HG03442 (cell line): ENCODE measurements at regions not wholly inside any gene's neighbourhood (a gene's known extent, or its start where the extent isn't known, plus 50 kb on each side); places are given as distances from the start of the nearest gene placed in this dataset.

ENCODE experiments used
- ATAC-seq: cut with Tn5 transposase; IDR thresholded peaks from one replicate; pipeline ENCODE4 v1.9.1; 2021; ENCODE audit warnings: mild to moderate bottlenecking, moderate library complexity; ENCODE audit not compliant: unreplicated experiment

DNA sequence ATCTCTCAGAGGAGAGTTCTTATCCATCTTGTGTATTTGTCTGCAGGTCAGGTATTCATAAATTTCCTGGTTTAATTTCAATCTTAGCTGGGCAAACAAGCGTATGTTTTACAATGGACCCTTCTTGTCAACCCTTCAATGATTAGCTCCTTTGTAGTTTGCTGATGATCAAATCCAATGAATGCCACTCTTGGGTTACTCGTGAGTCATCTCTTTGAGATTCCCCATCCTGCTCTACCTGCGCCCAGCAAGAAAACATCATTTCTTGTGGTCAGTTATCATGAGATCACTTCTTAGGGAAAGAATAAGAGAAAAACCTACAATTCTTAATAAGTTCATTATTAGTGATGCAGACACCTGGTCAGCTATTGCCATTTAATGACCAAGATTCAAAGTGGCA lies 572.3 kb upstream of the PKN2 start:
- ATAC-seq: no peak

DNA sequence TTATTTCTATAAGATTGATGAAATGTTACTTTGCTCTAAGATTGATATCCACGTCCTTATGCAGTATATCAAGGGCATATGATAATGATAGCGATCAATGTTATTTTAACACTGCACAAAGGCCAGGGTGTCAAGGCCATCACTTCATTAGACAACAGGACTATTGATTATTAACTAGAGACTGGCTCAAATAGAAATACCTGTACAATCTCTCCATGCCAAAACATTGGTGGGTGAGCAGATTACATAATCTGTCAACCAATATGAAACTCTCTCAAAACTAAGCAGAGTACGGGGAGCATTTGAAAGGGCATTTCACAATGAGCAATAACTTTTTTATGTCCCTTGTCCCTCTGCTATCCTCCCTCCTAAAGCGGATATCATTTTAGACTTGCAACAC lies 566.5 kb upstream of the PKN2 start:
- ATAC-seq: no peak

DNA sequence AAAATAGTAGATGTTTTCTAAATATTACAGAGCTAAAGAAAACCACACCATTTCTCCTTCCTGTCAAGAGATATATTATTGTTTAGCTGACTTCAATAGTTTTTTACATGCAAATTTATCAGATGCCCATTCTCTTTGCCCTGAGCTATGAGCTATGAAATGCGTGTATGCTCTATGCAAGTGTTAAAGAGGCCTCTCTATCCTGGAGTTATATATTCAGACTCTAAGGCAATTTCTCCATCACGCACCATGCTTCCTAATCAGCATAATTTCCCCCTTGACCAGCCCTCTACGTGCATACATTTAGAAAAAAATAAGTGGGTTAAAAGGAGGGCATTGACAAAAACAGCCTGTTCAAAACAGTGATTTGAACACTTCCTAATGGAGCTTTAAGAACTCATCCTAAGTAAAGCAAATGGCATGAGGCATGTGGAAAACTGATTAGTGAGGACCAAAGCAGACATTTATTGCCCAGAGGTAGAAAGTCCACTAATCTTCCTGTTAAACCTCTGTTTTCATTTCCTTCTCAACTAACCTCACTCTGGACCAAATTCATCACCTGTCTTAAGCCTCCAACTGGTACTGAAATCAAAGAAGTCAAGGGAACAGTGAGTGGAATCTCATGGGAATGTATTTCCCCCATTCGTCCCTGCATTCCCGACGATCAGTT lies 565.8 kb upstream of the PKN2 start:
- no peak for ATAC-seq

DNA sequence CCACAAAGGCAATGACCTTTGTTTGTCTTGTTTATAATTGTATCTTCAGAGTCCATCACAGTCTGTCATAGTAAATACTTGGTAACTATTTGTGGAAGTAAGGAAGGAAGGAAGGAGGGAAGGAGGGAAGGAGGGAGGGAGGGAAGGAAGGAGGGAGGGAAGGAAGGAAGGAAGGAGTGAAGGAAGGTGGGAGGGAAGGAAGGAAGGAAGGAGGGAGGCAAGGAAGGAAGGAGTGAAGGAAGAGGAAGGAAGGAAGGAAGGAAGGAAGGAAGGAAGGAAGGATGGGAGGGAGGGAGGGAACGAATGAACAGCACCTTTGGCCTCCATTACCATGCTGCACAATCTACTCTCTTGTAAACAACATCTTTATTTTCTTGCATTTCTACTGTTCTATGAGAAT lies 559.5 kb upstream of the PKN2 start:
- ATAC-seq: no peak

DNA sequence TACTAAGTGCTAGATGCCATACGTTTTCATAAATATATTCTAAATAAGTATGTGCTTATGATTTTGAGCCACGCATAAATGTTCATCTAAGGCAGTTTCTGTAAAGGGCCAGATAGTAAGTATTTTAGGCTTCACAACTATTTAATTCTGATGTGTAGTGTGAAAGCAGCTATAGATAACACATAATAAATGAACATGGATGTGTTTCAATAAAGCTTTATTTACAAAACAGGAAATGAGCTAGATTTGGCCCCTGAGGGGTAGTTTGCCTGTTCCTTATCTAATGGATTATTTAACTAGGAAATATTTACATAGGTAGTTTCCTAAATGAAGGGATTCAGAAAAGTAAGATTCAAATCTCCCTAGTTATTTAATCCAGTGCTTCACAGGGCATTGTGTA lies 557.6 kb upstream of the PKN2 start:
- no peak for ATAC-seq

DNA sequence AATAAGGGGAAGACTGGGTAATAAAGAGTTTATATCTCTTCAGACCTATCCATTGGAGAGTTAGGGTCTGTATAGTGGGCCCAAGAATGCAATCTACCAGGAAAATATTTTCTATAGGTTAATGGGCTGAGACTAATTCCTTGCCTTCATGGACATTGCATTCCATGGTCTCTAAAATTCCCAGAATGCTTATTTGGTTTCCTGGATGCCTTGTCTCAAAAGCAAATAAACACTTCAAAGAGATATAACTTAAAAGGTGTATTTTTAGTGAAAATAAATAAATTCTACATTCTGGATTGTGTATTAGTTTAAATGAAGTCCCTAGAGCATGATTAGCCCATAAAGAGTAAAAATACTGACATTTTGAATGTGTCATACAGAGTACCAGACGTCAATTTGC lies 550.1 kb upstream of the PKN2 start:
- ATAC-seq: no peak

DNA sequence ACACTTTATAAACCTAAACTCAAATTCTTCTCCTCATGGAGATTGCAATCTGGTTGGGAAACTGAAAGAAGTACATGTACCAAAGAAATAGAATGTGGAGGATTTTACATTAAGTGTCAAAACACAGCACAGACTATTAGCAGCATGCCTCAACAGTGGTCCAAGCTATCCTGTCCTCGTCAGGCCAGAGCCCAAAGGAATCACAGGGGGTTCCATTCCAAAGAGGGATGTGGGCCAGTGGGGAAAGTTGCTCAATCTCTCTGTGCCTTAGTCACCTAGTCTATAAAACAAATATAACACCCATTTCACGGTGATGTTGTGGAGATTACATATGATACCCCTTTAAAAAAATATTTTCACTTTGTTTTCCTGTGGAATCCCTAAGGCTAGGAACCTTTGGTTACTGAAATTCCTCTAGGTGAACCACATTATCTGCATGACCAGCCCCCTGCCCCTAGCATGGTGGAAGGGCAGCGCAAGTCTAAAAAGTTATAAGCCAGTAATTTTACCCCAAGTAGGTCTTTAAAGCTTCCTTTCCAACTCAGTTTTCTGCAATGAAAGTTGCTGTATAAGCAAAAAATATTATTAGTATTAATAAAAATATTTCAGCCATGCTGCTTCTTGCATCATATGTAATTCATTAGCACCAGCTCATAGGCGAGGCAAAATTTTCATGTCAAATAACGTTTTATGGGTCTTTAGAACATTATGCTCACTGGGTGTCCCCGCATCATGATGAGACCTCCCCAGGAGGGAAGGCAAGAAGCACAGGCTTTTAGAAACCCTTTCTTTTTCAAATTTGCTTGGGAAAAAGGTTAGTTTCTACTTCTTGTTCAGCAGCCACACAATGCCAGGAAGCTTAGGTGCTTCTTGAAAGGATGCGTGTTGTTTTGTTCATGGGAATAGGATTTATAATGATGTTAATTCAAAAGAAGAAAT lies 548.8 kb upstream of the PKN2 start:
- no peak for ATAC-seq

DNA sequence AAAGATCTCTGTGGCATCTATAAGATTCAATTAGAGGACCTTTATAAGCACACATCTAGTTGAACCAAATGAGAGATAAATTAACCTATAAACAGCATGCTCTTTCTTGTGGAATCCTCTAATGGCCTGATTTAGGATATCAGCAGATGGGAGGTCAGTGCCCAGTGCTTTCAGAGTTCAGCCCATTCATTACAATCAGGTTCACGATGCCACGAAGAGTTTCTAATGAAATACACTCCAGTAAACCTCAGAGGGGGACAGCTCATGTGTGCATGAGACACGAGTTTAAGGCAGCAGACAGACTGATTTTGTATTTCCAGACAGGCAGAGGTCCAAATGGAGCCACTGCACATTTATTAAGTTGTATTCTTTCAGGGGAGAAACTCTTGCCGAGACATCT lies 544.4 kb upstream of the PKN2 start:
- ATAC-seq: no peak

DNA sequence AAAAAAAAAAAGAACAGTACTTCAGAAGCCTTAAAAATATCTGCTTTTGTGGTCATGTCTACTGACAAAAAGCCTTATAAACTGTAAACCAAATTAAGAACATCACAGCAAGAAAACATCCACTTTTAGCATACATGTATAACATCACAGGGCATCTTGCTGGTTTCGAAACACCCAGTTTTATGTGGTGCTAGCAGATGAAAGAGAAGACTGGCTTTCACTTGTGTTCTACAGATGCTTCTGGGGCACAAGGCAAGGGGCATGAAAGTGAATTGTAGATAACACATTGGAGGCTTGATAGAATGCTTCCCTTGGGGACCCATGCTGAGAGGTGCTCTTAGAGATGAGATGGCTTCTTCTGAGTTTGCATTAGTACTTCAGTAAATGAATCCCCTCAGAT lies 543.7 kb upstream of the PKN2 start:
- ATAC-seq: no peak

DNA sequence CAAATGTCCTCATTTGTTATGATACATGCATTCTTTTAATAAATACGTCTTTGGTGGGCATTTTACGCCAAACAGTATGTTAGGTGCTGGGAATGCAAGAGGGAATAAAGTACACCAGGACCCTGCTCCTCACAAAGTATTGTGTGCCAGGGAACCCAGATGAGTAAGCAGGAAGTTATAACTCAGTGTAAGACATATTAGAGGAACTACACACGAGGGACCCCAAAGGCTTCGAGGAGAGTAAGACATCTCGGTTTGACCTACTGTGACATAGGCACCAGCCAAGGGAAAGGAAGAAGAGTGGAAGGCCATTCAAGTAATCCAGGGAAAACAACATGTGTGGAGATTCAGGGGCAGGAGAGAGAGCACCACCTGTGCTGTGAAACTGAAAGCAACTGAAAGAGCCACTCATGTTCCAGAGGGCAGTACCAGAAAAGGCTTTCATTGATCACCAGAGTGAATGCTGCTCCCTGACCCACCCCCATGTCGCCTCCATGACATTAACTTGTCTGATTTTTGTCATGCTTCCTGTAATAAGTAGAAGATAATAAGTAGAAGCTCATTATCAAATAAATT lies 542.5 kb upstream of the PKN2 start:
- no peak for ATAC-seq

DNA sequence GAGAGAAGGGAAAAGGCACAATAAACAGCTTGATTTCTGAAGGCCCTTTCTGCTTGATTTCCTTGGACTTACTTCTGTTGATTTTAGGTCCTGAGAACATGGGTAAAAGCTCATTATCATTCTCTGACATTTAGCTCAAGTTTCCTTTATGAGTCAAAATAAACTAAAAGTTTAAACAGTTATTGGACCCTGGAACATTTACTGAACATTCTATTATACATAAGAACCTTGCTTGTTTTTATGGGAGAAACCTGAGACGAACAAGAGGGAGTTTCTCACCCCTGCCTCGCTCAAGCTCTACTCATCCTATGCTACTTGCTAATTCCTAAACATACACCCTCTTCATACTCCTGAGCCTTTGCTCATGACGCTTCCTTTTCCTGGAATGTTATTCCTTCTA lies 538.3 kb upstream of the PKN2 start:
- no peak for ATAC-seq

DNA sequence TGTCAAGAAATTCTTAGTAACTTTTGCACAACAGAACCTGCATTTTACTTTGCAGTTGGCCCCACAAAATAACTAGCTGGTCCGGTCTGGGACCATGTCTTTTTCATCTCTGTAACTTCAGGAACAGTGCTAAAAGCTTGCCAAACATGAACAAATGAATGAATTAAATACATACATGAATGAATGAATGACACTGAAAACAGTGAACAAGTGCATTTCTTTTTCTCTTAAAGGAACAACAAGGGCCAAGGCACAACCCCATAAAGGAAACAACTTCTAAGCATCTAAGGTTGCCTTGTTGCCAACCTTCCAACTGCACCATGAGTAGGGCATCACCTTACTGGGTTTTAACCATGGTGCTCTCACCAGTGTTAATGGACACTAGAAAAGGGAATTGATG lies 534.4 kb upstream of the PKN2 start:
- no peak for ATAC-seq

DNA sequence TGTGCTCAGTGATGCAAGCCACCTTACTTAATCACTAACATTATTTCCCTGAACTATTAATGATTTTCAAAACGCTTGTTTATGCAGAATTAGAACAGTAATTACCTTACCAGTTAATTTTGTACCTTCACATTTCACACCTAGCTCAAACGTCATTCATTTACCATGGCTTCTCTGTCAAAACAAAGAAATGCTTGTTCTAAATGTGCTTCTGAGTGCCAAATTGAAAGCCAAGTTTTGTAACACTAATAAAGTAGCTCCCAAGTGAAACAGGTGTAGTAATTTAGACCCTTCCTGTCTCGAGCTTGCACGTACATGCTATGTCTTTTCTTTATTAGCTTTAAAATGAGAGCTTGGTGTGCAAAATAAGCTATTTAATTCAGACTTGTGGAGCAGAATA lies 533.7 kb upstream of the PKN2 start:
- no peak for ATAC-seq

DNA sequence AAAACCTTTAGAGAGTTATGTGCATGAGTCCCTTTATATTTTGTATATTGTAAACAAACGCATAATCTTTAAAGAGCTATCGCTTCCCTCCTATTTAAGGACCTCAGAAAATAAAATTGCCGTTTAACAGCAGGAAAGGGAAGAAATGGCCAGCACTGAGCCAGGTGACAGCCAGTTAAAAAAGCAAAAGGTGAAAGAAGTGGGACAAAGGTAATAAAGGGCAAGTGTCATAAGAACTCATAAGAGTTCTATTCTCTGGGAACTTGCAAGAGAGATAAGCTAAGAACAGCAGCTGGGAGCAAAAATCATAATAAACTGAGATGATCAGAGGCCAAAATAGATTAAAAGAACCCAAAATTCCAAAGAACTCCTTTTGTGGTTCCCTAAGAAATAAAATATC lies 520.9 kb upstream of the PKN2 start:
- no peak for ATAC-seq

DNA sequence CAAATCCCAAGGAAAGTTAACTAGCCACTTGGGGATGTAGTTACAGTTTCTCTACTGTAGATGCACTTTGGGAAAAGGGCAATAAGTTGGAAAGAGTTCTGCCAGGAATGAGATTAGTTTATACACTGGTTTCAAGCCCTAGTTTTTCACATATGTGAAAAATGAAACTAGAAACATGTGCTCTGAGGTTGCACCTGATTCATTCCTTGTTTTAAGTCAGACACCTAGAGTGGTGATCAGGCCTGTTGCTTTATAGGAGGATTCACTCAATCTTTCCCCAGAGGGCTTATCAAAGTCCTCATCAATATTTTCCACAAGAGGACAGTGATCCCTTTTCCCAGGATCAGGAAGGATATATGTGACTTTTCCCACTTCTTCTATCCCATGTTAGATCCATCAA lies 515.9 kb upstream of the PKN2 start:
- ATAC-seq: no peak

DNA sequence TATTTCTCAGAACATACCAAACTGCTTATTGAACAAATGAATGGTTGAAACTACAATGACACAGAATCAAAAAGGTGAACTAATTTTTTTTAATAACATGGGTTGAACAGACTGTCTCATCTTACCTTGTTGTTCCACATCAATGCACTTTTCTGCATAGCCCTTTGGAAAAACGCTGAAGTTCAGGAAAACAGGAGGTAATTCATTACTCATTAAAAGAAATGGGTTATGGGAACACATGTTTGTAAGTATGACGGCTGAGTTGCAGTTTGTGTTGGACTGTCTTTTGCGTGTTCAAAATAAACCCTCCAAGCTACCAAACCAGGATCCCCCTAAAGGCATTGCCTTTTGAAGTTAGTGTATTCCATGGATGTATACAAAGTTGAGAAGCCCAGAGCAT lies 514.9 kb upstream of the PKN2 start:
- no peak for ATAC-seq

DNA sequence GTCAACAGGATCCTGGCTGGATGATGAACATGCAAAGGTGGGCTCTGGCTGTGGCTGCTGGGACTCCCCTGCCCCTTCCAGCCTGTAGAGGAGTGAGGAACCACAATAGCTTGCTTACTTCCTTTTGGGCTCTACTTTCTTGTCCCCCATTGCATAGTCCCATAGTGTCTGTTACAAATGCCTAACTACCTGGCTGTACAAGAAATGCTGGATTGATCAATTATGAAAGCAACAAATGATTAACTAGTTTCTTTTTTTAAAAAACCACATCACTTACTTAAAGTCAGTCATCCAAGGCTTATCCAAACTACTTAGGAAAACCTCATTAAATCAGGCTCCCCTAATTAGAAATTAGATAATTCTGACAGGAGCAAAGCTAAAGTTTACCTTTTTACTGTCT lies 514.1 kb upstream of the PKN2 start:
- no peak for ATAC-seq

DNA sequence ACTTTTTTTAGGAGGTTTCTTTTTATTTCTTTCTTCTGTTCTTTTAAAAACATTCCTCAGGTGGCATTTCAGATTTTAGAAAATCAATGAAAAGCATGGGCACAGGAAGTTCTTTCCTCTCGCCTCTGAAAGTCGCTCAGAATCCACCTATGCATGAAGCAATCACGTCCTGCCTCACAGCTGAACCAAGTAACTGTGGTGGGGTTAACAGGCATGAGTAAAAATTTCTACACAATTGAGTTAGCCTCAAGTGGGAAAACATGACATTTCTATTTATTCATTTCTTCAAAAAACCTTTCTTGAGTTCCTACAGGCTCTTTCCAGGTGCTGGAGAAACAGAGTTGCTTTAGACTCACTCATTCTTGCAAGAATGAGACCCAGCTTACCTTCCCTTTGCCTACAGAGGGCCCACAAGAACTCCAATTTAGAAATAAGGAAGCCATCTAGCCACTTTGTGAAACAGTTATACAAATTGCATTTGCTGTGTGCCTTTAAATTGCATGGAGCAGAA lies 508.9 kb upstream of the PKN2 start:
- ATAC-seq: no peak

DNA sequence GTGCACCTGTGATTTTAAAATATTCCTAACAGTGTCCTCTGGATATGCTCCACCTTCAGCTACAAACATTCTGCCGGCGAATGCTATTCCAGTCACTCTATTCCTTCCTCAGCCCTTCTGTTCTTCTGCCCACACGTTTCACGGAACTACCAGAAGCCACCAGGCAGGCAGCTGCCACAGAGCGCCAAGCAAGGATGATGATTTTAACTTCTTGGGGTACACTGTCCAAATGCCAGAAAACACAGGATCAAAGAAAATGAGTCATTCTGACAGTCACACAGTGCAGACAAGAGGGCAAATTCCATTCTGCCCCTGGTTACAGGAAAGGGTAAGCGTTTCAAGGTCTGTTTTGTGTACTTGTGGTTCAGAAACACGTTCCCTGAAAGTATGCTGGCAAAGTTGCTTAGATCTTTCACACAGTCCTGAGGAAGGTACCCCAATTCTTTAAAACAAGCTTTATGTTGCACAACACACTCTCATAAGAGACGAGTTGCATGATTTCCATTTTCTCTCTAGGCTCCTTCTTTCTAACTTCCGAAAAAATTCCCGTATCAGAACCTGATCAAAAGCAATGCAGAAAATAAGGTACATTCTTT lies 508.3 kb upstream of the PKN2 start:
- ATAC-seq: no peak

DNA sequence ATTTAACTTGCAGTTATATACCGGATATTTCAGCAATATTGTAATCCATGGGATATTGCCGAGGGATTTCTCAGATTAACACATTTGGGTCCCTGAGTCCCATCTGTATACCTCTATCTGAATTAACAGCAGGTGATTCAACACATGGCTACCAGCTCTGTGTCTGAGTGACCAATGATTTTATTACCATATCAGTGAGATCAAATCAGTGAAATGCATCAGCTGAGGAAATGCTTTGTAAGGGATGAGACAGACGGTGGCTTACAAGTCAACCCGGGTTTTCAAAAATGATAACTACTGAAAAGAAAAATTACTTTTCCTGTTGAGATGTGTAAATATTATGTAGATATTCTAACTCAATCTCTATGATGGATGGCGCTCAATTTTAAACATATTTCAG lies 504.1 kb upstream of the PKN2 start:
- ATAC-seq: no peak

DNA sequence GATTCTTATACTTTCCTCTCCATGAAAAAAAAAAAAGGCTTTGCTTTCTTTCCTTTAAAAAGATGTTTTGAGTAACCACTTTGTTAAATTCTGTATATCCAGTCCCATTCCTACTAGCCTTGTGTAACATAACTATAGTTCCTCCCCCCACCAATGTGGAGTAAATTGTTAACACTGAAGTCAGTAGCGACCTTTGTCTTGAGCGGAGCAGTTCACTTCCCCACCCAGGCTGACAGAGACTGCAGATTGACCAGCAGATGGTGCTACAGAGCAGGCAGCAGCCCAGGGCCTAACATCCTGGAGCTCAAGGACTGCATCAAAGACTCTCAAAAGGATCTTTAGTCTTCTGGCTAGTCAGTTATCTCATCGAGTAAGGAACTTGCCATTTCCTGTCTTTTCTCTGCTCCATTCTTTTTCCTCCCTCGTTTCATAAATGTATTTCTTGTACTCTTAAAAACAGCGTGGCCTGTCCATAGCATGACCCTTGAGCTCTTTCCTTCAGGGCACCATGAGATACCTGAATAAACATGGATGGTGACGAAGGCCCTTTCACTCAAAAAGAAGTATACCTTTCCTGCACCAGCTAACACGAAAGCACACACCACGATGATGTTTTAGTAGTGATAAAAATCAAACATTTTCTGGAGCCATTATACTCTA lies 503.5 kb upstream of the PKN2 start:
- peak; percentile 98 for ATAC-seq
